Right lobe of liver (tissue), 6 donors: ENCODE measurements at regions not wholly inside any gene's neighbourhood (a gene's known extent, or its start where the extent isn't known, plus 50 kb on each side); places are given as distances from the start of the nearest gene placed in this dataset.

Experiments used
- ATAC-seq, 4 donors: fragments of 200-7000 bp; cut with Tn5 transposase; one replicate each; pipeline ENCODE4 v1.9.1; 2020; ENCODE audit warnings: mild to moderate bottlenecking in 4 of 4, moderate library complexity in 4 of 4
- DNase-seq, 3 donors: peaks; one replicate each; pipeline ENCODE4 v3.0.0-alpha.2; 2020
- H3K27ac ChIP-seq, 3 donors: fragments of 200-600 bp; one replicate each; pipeline ENCODE4 v1.8.0; 2022
- H3K27me3 ChIP-seq, 2 donors: fragments of 200-600 bp; one replicate each; pipeline ENCODE4 v1.8.0; 2022
- H3K36me3 ChIP-seq, 4 donors: fragments of 200-600 bp; sonication (generic) in 1 of 4; one replicate each; pipeline versions ENCODE4 v1.5.1 to v1.8.0; 2017 to 2022; ENCODE audit warnings: control low read depth in 1 of 4
- H3K4me1 ChIP-seq, 4 donors: fragments of 200-600 bp; sonication (generic) in 1 of 4; one replicate each; pipeline versions ENCODE4 v1.5.1 to v1.8.0; 2017 to 2022; ENCODE audit warnings: control low read depth in 1 of 4
- H3K4me3 ChIP-seq, 3 donors: fragments of 200-600 bp; one replicate each; pipeline ENCODE4 v1.8.0; 2022
- H3K9me3 ChIP-seq, 4 donors: fragments of 200-600 bp; sonication (generic) in 1 of 4; one replicate each; pipeline versions ENCODE4 v1.5.1 to v1.8.0; 2017 to 2022; ENCODE audit warnings: control low read depth in 1 of 4
- POLR2A ChIP-seq: fragments of 450-650 bp; IDR thresholded peaks from one replicate; pipeline ENCODE4 v1.6.1; 2017; ENCODE audit warnings: antibody characterized with exemption, mild to moderate bottlenecking
- WGBS: methylation state at CpG from one replicate; pipeline ENCODE4 v1.1.6; 2018; ENCODE audit warnings: low coverage, low lambda C conversion rate; ENCODE audit not compliant: insufficient coverage; ENCODE audit errors: missing lambda C conversion rate; 5-methylcytosine and 5-hydroxymethylcytosine counted together
- intact Hi-C, 2 donors: fragments of 100-400 bp; cut with DNase I; formaldehyde crosslinking; loops; one replicate each; pipeline versions ENCODE4 v1.11.2 to v1.14.1; 2022
- TF ChIP-seq, protein P1 (sequence below), 4 donors: fragments of 200-600 bp in 3 of 4; fragments of 450-650 bp in 1 of 4; IDR thresholded peaks; one replicate each; pipeline versions ENCODE4 v1.5.1 to v1.8.0; 2016 to 2022; ENCODE audit warnings: antibody characterized with exemption in 4 of 4, mild to moderate bottlenecking in 2 of 4
- donor health status: DM: no; HTN: yes; CAD: no.
- donor health status: DM: no; HTN: no; CAD: no.
- donor health status: DM: no; HTN: no; CAD: no.
- donor health status: DM: no; HTN: yes; CAD: no.
- donor health status: DM: no; HTN: yes; CAD: no.

GRCh38 chr1:60572378-60572777, 498.8 kb upstream of the C1orf87 start:
- no peak for TF ChIP-seq POLR2A
- TF ChIP-seq, protein P1, sequence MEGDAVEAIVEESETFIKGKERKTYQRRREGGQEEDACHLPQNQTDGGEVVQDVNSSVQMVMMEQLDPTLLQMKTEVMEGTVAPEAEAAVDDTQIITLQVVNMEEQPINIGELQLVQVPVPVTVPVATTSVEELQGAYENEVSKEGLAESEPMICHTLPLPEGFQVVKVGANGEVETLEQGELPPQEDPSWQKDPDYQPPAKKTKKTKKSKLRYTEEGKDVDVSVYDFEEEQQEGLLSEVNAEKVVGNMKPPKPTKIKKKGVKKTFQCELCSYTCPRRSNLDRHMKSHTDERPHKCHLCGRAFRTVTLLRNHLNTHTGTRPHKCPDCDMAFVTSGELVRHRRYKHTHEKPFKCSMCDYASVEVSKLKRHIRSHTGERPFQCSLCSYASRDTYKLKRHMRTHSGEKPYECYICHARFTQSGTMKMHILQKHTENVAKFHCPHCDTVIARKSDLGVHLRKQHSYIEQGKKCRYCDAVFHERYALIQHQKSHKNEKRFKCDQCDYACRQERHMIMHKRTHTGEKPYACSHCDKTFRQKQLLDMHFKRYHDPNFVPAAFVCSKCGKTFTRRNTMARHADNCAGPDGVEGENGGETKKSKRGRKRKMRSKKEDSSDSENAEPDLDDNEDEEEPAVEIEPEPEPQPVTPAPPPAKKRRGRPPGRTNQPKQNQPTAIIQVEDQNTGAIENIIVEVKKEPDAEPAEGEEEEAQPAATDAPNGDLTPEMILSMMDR (IDR thresholded peaks at IDR 0.05): no peak
- no peaks in the 10 kb centered on the region for H3K36me3 ChIP-seq
- intact Hi-C loops: no loop called here
- ATAC-seq: no peak
- no peak for DNase-seq
- H3K9me3 ChIP-seq: no peaks in the 10 kb centered on the region
- 79% methylated on average over 4 of the region's 4 CpGs for WGBS
- no peak overlapping the region for H3K27ac ChIP-seq
- no peaks in the 10 kb centered on the region for H3K27me3 ChIP-seq
- H3K4me1 ChIP-seq: no peaks in the 10 kb centered on the region
- H3K4me3 ChIP-seq: no peak overlapping the region

GRCh38 chr1:60571811-60572210, 498.2 kb upstream of the C1orf87 start:
- no peak overlapping the region for H3K27ac ChIP-seq
- no peak for ATAC-seq
- WGBS: 12% methylated on average over 1 of the region's 1 CpG
- intact Hi-C loops: no loop called here
- no peak for DNase-seq
- no peaks in the 10 kb centered on the region for H3K36me3 ChIP-seq
- H3K9me3 ChIP-seq: no peaks in the 10 kb centered on the region
- no peak overlapping the region for H3K4me3 ChIP-seq
- TF ChIP-seq POLR2A: no peak
- TF ChIP-seq, protein P1 (IDR thresholded peaks at IDR 0.05): no peak
- no peaks in the 10 kb centered on the region for H3K27me3 ChIP-seq
- no peaks in the 10 kb centered on the region for H3K4me1 ChIP-seq

- no peaks in the 10 kb centered on the region for H3K4me1 ChIP-seq
- H3K4me3 ChIP-seq: no peak overlapping the region
- no peak for DNase-seq
- TF ChIP-seq, protein P1 (IDR thresholded peaks at IDR 0.05): no peak
- no peak for TF ChIP-seq POLR2A
- ATAC-seq: no peak
- H3K27me3 ChIP-seq: no peaks in the 10 kb centered on the region
- intact Hi-C loops: no loop called here
- H3K36me3 ChIP-seq: no peaks in the 10 kb centered on the region
- H3K27ac ChIP-seq: no peak overlapping the region
- H3K9me3 ChIP-seq: no peaks in the 10 kb centered on the region
- WGBS: 100% methylated on average over 2 of the region's 2 CpGs
These were observed 495.6 kb upstream of the C1orf87 start for GRCh38 chr1:60569189-60569588.

- H3K27me3 ChIP-seq: no peaks in the 10 kb centered on the region
- ATAC-seq (no peak), DNase-seq (no peak)
- no peak overlapping the region for H3K27ac ChIP-seq
- no peaks in the 10 kb centered on the region for H3K9me3 ChIP-seq
- no peaks in the 10 kb centered on the region for H3K4me1 ChIP-seq
- intact Hi-C loops: no loop called here
- no peak for TF ChIP-seq POLR2A
- TF ChIP-seq, protein P1 (IDR thresholded peaks at IDR 0.05): no peak
- no peaks in the 10 kb centered on the region for H3K36me3 ChIP-seq
- H3K4me3 ChIP-seq: no peak overlapping the region
These were observed 493.7 kb upstream of the C1orf87 start for GRCh38 chr1:60567256-60567655.
